Muscle layer of colon (tissue), 2 donors: ENCODE measurements at regions not wholly inside any gene's neighbourhood (a gene's known extent, or its start where the extent isn't known, plus 50 kb on each side); places are given as distances from the start of the nearest gene placed in this dataset.
"Not testable (repeated sequence)": the region's sequence is repeated elsewhere in the genome, so short reads cannot be mapped to it uniquely, and the experiment has no call there.

ENCODE experiments used
- H3K27ac ChIP-seq: one replicate; pipeline ENCODE4 v1.7.0; 2013; ENCODE audit warnings: low read depth, mild to moderate bottlenecking, low read length, moderate library complexity
- H3K27me3 ChIP-seq, 2 donors: one replicate each; pipeline ENCODE4 v1.7.0; 2013; ENCODE audit warnings: low read length in 2 of 2, mild to moderate bottlenecking in 2 of 2; ENCODE audit not compliant: insufficient read depth in 2 of 2, control insufficient read depth in 1 of 2
- H3K36me3 ChIP-seq: one replicate; pipeline ENCODE4 v1.7.0; 2013; ENCODE audit warnings: mild to moderate bottlenecking, low read length; ENCODE audit not compliant: insufficient read depth
- H3K4me1 ChIP-seq: one replicate; pipeline ENCODE4 v1.7.0; 2013; ENCODE audit warnings: mild to moderate bottlenecking, low read length; ENCODE audit not compliant: insufficient read depth
- H3K4me3 ChIP-seq, 2 donors: one replicate each; pipeline ENCODE4 v1.7.0; 2013; ENCODE audit warnings: low read length in 2 of 2, low read depth in 1 of 2, mild to moderate bottlenecking in 1 of 2, moderate library complexity in 1 of 2
- H3K9ac ChIP-seq: one replicate; pipeline ENCODE4 v1.7.0; 2013; ENCODE audit warnings: low read length
- H3K9me3 ChIP-seq: one replicate; pipeline ENCODE4 v1.7.0; 2013; ENCODE audit warnings: mild to moderate bottlenecking, low read length
- donor health status: abdominal sarcoma.
- donor health status: Adenocarcinoma of cecum.

GRCh38 chr5:36450229-36451014, 148.7 kb upstream of the RANBP3L start:
- no peaks in the 10 kb centered on the region for H3K9me3 ChIP-seq
- no peaks in the 10 kb centered on the region for H3K36me3 ChIP-seq
- no peaks in the 10 kb centered on the region for H3K4me1 ChIP-seq
- H3K4me3 ChIP-seq, result no peak overlapping the region
- no peaks in the 10 kb centered on the region for H3K27me3 ChIP-seq
- no peak overlapping the region for H3K9ac ChIP-seq
- H3K27ac ChIP-seq, result no peak overlapping the region

- no peaks in the 10 kb centered on the region for H3K36me3 ChIP-seq
Measured at GRCh38 chr5:36452424-36453006, 150.8 kb upstream of the RANBP3L start.

GRCh38 chr5:36457511-36458270, 148.7 kb upstream of the SLC1A3 start:
- Histone ChIP-seq H3K9ac (no peak overlapping the region), H3K4me3 (no peak overlapping the region), H3K4me1 (no peaks in the 10 kb centered on the region), H3K36me3 (no peaks in the 10 kb centered on the region), H3K27me3 (no peaks in the 10 kb centered on the region), H3K9me3 (no peaks in the 10 kb centered on the region), H3K27ac (no peak overlapping the region)

More at GRCh38 chr5:36452424-36453006, 150.8 kb upstream of the RANBP3L start:
- no peaks in the 10 kb centered on the region for H3K9me3 ChIP-seq
- no peak overlapping the region for H3K9ac ChIP-seq
- no peak overlapping the region for H3K4me3 ChIP-seq
- H3K27me3 ChIP-seq, result no peaks in the 10 kb centered on the region
- H3K4me1 ChIP-seq, result no peaks in the 10 kb centered on the region
- H3K27ac ChIP-seq, result no peak overlapping the region

GRCh38 chr5:36458746-36459145, 147.7 kb upstream of the SLC1A3 start:
- H3K27me3 ChIP-seq, result no peaks in the 10 kb centered on the region
- no peaks in the 10 kb centered on the region for H3K9me3 ChIP-seq
- no peak overlapping the region for H3K4me3 ChIP-seq
- H3K27ac ChIP-seq, result no peak overlapping the region
- no peaks in the 10 kb centered on the region for H3K4me1 ChIP-seq
- no peaks in the 10 kb centered on the region for H3K36me3 ChIP-seq
- no peak overlapping the region for H3K9ac ChIP-seq

GRCh38 chr5:36459176-36460135, 146.9 kb upstream of the SLC1A3 start:
- no peaks in the 10 kb centered on the region for H3K9me3 ChIP-seq
- H3K9ac ChIP-seq, result no peak overlapping the region
- no peak overlapping the region for H3K4me3 ChIP-seq
- H3K36me3 ChIP-seq, result no peaks in the 10 kb centered on the region
- no peaks in the 10 kb centered on the region for H3K27me3 ChIP-seq
- no peak overlapping the region for H3K27ac ChIP-seq
- H3K4me1 ChIP-seq, result no peaks in the 10 kb centered on the region

GRCh38 chr5:36462295-36463021, 143.9 kb upstream of the SLC1A3 start:
- H3K27me3 ChIP-seq, result no peaks in the 10 kb centered on the region

GRCh38 chr5:36475942-36476341, 130.5 kb upstream of the SLC1A3 start:
- not testable (repeated sequence) for H3K4me1 ChIP-seq, H3K9me3 ChIP-seq, H3K27ac ChIP-seq, H3K36me3 ChIP-seq, H3K9ac ChIP-seq, H3K4me3 ChIP-seq, H3K27me3 ChIP-seq

More at GRCh38 chr5:36462295-36463021, 143.9 kb upstream of the SLC1A3 start:
- no peak overlapping the region for H3K9ac ChIP-seq
- no peak overlapping the region for H3K27ac ChIP-seq
- no peak overlapping the region for H3K4me3 ChIP-seq
- no peaks in the 10 kb centered on the region for H3K9me3 ChIP-seq
- no peaks in the 10 kb centered on the region for H3K36me3 ChIP-seq
- H3K4me1 ChIP-seq, result no peaks in the 10 kb centered on the region

GRCh38 chr5:36478646-36479317, 127.6 kb upstream of the SLC1A3 start:
- no peaks in the 10 kb centered on the region for H3K9me3 ChIP-seq
- H3K4me3 ChIP-seq, result no peak overlapping the region
- H3K4me1 ChIP-seq, result no peaks in the 10 kb centered on the region
- H3K36me3 ChIP-seq, result no peaks in the 10 kb centered on the region
- H3K27me3 ChIP-seq, result no peaks in the 10 kb centered on the region
- H3K27ac ChIP-seq, result no peak overlapping the region
- no peak overlapping the region for H3K9ac ChIP-seq

GRCh38 chr5:36481454-36482120, 124.8 kb upstream of the SLC1A3 start:
- H3K27me3 ChIP-seq, result no peaks in the 10 kb centered on the region
- H3K27ac ChIP-seq, result no peak overlapping the region
- no peaks in the 10 kb centered on the region for H3K36me3 ChIP-seq
- no peak overlapping the region for H3K4me3 ChIP-seq
- H3K9me3 ChIP-seq, result no peaks in the 10 kb centered on the region
- H3K4me1 ChIP-seq, result no peaks in the 10 kb centered on the region
- H3K9ac ChIP-seq, result no peak overlapping the region

GRCh38 chr5:36482812-36483211, 123.6 kb upstream of the SLC1A3 start:
- Histone ChIP-seq H3K4me1 (no peaks in the 10 kb centered on the region), H3K36me3 (no peaks in the 10 kb centered on the region), H3K9me3 (no peaks in the 10 kb centered on the region), H3K27me3 (no peaks in the 10 kb centered on the region), H3K4me3 (no peak overlapping the region), H3K9ac (no peak overlapping the region), H3K27ac (no peak overlapping the region)
